ENCODE measurements at regions not wholly inside any gene's neighbourhood (a gene's known extent, or its start where the extent isn't known, plus 50 kb on each side); places are given as distances from the start of the nearest gene placed in this dataset.

- no peak for DNase-seq (ENCODE audit: low read depth in 2 of 2)
- no peaks in the 10 kb centered on the region for H3K36me3 ChIP-seq (ENCODE audit: control insufficient read depth, insufficient read depth, low read length)
- TF ChIP-seq CTCF (conservative IDR thresholded peaks at IDR 0.05 in 1 of 2, IDR thresholded peaks at IDR 0.05 in 1 of 2; ENCODE audit: low read depth in 1 of 2, low read length in 2 of 2) (no peak), EZH2 (IDR thresholded peaks at IDR 0.05; ENCODE audit: low read length, missing control alignments) (no peak)
Observed at GRCh38 chr7:16233517-16233916, 187.8 kb downstream of the CRPPA start.

GRCh38 chr7:16232273-16232672 lies 189.1 kb downstream of the CRPPA start:
- Histone ChIP-seq H3K4me2 (ENCODE audit: extremely low read depth, insufficient read depth, low read length) (no peak overlapping the region), H3K9me3 (ENCODE audit: control insufficient read depth, insufficient read depth, low read depth, low read length) (no peaks in the 10 kb centered on the region), H2AFZ (ENCODE audit: low read length) (no peak overlapping the region), H4K20me1 (ENCODE audit: control insufficient read depth, extremely low read depth, insufficient read depth, low read length) (no peaks in the 10 kb centered on the region), H3K79me2 (ENCODE audit: control insufficient read depth, insufficient read depth, low read length) (no peaks in the 10 kb centered on the region), H3K36me3 (ENCODE audit: control insufficient read depth, insufficient read depth, low read length) (no peaks in the 10 kb centered on the region), H3K4me3 (replicated peaks in 1 of 4; ENCODE audit: control extremely low read depth in 1 of 4, insufficient read depth in 1 of 4, low read depth in 3 of 4, low read length in 4 of 4) (no peak overlapping the region), H3K9ac (ENCODE audit: insufficient read depth, low read length) (no peak overlapping the region), H3K27me3 (ENCODE audit: control insufficient read depth, insufficient read depth, low read length) (no peaks in the 10 kb centered on the region), H3K4me1 (ENCODE audit: control insufficient read depth, extremely low read depth, insufficient read depth, low read length) (no peaks in the 10 kb centered on the region), H3K27ac (ENCODE audit: insufficient read depth, low read length) (no peak overlapping the region)
- no peak for TF ChIP-seq CTCF (conservative IDR thresholded peaks at IDR 0.05 in 1 of 2, IDR thresholded peaks at IDR 0.05 in 1 of 2; ENCODE audit: low read depth in 1 of 2, low read length in 2 of 2)
- no peak for TF ChIP-seq EZH2 (IDR thresholded peaks at IDR 0.05; ENCODE audit: low read length, missing control alignments)
- no peak for DNase-seq (ENCODE audit: low read depth in 2 of 2)

More at GRCh38 chr7:16233517-16233916, 187.8 kb downstream of the CRPPA start:
- Histone ChIP-seq H3K9me3 (ENCODE audit: control insufficient read depth, insufficient read depth, low read depth, low read length) (no peaks in the 10 kb centered on the region), H3K27me3 (ENCODE audit: control insufficient read depth, insufficient read depth, low read length) (no peaks in the 10 kb centered on the region), H3K4me2 (ENCODE audit: extremely low read depth, insufficient read depth, low read length) (no peak overlapping the region), H3K27ac (ENCODE audit: insufficient read depth, low read length) (no peak overlapping the region), H3K9ac (ENCODE audit: insufficient read depth, low read length) (no peak overlapping the region), H3K4me1 (ENCODE audit: control insufficient read depth, extremely low read depth, insufficient read depth, low read length) (no peaks in the 10 kb centered on the region), H3K79me2 (ENCODE audit: control insufficient read depth, insufficient read depth, low read length) (no peaks in the 10 kb centered on the region), H3K4me3 (replicated peaks in 1 of 4; ENCODE audit: control extremely low read depth in 1 of 4, insufficient read depth in 1 of 4, low read depth in 3 of 4, low read length in 4 of 4) (no peak overlapping the region), H4K20me1 (ENCODE audit: control insufficient read depth, extremely low read depth, insufficient read depth, low read length) (no peaks in the 10 kb centered on the region), H2AFZ (ENCODE audit: low read length) (no peak overlapping the region)

GRCh38 chr7:16223963-16224707 lies 197.2 kb downstream of the CRPPA start:
- Histone ChIP-seq H3K27ac (ENCODE audit: insufficient read depth, low read length) (no peak overlapping the region), H3K27me3 (ENCODE audit: control insufficient read depth, insufficient read depth, low read length) (no peaks in the 10 kb centered on the region), H3K36me3 (ENCODE audit: control insufficient read depth, insufficient read depth, low read length) (no peaks in the 10 kb centered on the region), H3K9me3 (ENCODE audit: control insufficient read depth, insufficient read depth, low read depth, low read length) (no peaks in the 10 kb centered on the region), H3K79me2 (ENCODE audit: control insufficient read depth, insufficient read depth, low read length) (no peaks in the 10 kb centered on the region), H3K4me3 (replicated peaks in 1 of 4; ENCODE audit: control extremely low read depth in 1 of 4, insufficient read depth in 1 of 4, low read depth in 3 of 4, low read length in 4 of 4) (no peak overlapping the region), H3K9ac (ENCODE audit: insufficient read depth, low read length) (no peak overlapping the region), H3K4me2 (ENCODE audit: extremely low read depth, insufficient read depth, low read length) (no peak overlapping the region), H3K4me1 (ENCODE audit: control insufficient read depth, extremely low read depth, insufficient read depth, low read length) (no peaks in the 10 kb centered on the region), H2AFZ (ENCODE audit: low read length) (no peak overlapping the region), H4K20me1 (ENCODE audit: control insufficient read depth, extremely low read depth, insufficient read depth, low read length) (no peaks in the 10 kb centered on the region)
- TF ChIP-seq EZH2 (IDR thresholded peaks at IDR 0.05; ENCODE audit: low read length, missing control alignments) = no peak
- no peak for TF ChIP-seq CTCF (conservative IDR thresholded peaks at IDR 0.05 in 1 of 2, IDR thresholded peaks at IDR 0.05 in 1 of 2; ENCODE audit: low read depth in 1 of 2, low read length in 2 of 2)
- DNase-seq (ENCODE audit: low read depth in 2 of 2) = no peak
